ENCODE measurements at regions not wholly inside any gene's neighbourhood (a gene's known extent, or its start where the extent isn't known, plus 50 kb on each side); places are given as distances from the start of the nearest gene placed in this dataset.

GRCh38 chr3:26347150-26347549, 275.4 kb upstream of the LRRC3B start:
- ChIA-PET CTCF (no interaction called here), POLR2A (no interaction called here)
- no peaks in the 10 kb centered on the region for H3K27me3 ChIP-seq (ENCODE audit: insufficient read depth)
- H2AFZ ChIP-seq (ENCODE audit: low read depth): no peak overlapping the region
- H3K9me2 ChIP-seq: no peaks in the 10 kb centered on the region
- H3K36me3 ChIP-seq (replicated peaks in 1 of 2; ENCODE audit: control insufficient read depth in 1 of 2, insufficient read depth in 2 of 2, low read length in 1 of 2): no peaks in the 10 kb centered on the region
- no peak overlapping the region for H3K4me3 ChIP-seq (ENCODE audit: low read depth in 2 of 2, low read length in 1 of 2)
- 57% methylated on average over 13 of the region's 16 CpGs for WGBS (ENCODE audit: low lambda C conversion rate)
- H3K27ac ChIP-seq (ENCODE audit: low read depth in 2 of 2, low read length in 1 of 2): no peak overlapping the region
- no peak overlapping the region for H3K9ac ChIP-seq
- no peaks in the 10 kb centered on the region for H3K4me1 ChIP-seq (ENCODE audit: control insufficient read depth in 1 of 2, insufficient read depth in 2 of 2, low read depth in 1 of 2, low read length in 1 of 2)
- no peak overlapping the region for H3K4me2 ChIP-seq
- no peak for DNase-seq
- no peaks in the 10 kb centered on the region for H3F3A ChIP-seq (replicated peaks; ENCODE audit: insufficient read depth)
- H3K9me3 ChIP-seq: no peaks in the 10 kb centered on the region; the same call in 1 of the 2 replicates
- no peak for TF ChIP-seq SIN3A (IDR thresholded peaks at IDR 0.05; ENCODE audit: borderline replicate concordance, low read depth, low read length)
- no peak for TF ChIP-seq NFIC (IDR thresholded peaks at IDR 0.05; ENCODE audit: borderline replicate concordance)
- TF ChIP-seq USF1 (IDR thresholded peaks at IDR 0.05; ENCODE audit: borderline replicate concordance, low read depth): no peak
- no peak for TF ChIP-seq FOXJ3 (CRISPR knock-in tag; IDR thresholded peaks at IDR 0.05)
- TF ChIP-seq TEAD4 (IDR thresholded peaks at IDR 0.05; ENCODE audit: borderline replicate concordance, insufficient read depth): no peak
- TF ChIP-seq FOXM1 (IDR thresholded peaks at IDR 0.05; ENCODE audit: low read depth): no peak
- no peak for TF ChIP-seq YY1 (IDR thresholded peaks at IDR 0.05; ENCODE audit: low read depth)
- no peak for TF ChIP-seq POLR2AphosphoS5 (IDR thresholded peaks at IDR 0.05; ENCODE audit: low read depth, low read length)
- no peak for TF ChIP-seq FOSL2 (IDR thresholded peaks at IDR 0.05; ENCODE audit: borderline replicate concordance, low read depth)
- no peak for TF ChIP-seq MXI1 (IDR thresholded peaks at IDR 0.05; ENCODE audit: low read depth, low read length)
- TF ChIP-seq USF2 (IDR thresholded peaks at IDR 0.05; ENCODE audit: borderline replicate concordance, low read depth, low read length): no peak
- no peak for TF ChIP-seq ZBTB33 (IDR thresholded peaks at IDR 0.05; ENCODE audit: borderline replicate concordance, low read depth)
- no peak for TF ChIP-seq NRF1 (IDR thresholded peaks at IDR 0.05; ENCODE audit: low read depth, low read length)
- TF ChIP-seq EZH2phosphoT487 (IDR thresholded peaks at IDR 0.05; ENCODE audit: borderline replicate concordance, low read depth): no peak
- TF ChIP-seq GATA2 (CRISPR knock-in tag; IDR thresholded peaks at IDR 0.05): no peak
- no peak for TF ChIP-seq ELF1 (IDR thresholded peaks at IDR 0.05)
- TF ChIP-seq GABPA (IDR thresholded peaks at IDR 0.05; ENCODE audit: low read depth): no peak
- no peak for TF ChIP-seq RCOR1 (IDR thresholded peaks at IDR 0.05; ENCODE audit: low read length)
- H3K79me2 ChIP-seq (ENCODE audit: insufficient read depth): no peaks in the 10 kb centered on the region
- H4K20me1 ChIP-seq (ENCODE audit: insufficient read depth): no peaks in the 10 kb centered on the region

Measured in SK-N-SH (cell line).